GM19193 (cell line): ENCODE measurements at regions not wholly inside any gene's neighbourhood (a gene's known extent, or its start where the extent isn't known, plus 50 kb on each side); places are given as distances from the start of the nearest gene placed in this dataset.

Experiments
- POLR2A ChIP-seq: IDR thresholded peaks from 4 replicates; pipeline ENCODE4 v1.6.1; 2011; ENCODE audit not compliant: insufficient read depth, insufficient read length; ENCODE audit errors: extremely low read depth

DNA sequence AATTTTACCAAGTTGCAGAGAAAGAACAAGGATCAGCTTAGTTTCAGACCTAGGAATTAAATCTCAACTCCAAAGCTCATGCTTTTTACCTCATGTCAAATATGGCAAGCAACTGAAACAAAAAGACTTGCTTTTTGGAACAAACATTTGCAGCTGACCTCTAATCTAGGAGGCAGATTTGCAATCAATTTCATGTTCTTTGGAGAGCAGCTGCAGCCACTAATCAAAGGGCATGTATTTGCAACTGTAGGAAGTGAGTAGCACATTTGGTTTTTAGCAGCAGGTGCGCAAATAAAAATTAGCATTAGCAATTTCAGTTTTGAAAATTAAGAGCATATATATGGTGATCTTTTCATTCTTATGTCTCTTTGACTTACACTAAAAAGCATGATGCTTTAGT is 459.3 kb upstream of the SLC10A2 start:
- TF ChIP-seq POLR2A, result no peak

GRCh38 chr13:103523858-103524257 is 457.6 kb upstream of the SLC10A2 start:
- TF ChIP-seq POLR2A, result no peak

GRCh38 chr13:103521532-103521931 is 455.3 kb upstream of the SLC10A2 start:
- TF ChIP-seq POLR2A, result no peak

GRCh38 chr13:103517768-103518102 is 451.5 kb upstream of the SLC10A2 start:
- TF ChIP-seq POLR2A, result no peak

DNA sequence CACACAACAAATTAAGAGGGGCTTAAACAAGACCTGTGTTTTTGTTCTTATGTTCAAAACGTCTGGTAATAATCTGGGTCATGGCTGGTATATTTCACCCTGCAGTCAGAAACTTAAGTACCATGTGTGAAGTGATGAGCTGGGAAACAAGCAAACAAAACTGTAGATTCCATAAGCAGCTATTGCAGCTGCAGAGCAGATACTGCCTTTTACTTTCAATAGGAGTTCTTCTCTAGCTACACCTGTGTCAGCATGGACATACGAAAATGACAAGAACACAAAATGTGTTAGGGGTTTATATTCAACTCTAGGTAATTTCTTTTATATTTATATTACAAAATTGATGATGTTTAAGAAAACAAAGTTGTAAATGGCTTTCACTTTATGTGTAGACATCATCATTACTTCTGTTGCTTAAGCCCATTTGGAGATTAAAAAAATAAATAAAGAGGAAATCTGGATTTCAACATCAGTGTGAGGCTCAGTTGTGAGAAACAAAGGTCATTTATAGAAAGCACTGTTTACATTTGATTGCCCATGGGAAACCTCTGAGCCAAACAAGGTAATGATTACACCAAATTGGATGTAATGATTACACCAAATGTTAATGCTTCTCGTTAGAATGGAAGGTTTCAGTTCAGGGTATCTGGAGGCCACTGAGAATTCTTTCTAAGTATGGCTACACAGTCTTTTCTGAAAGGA is 451.0 kb upstream of the SLC10A2 start:
- TF ChIP-seq POLR2A, result no peak

DNA sequence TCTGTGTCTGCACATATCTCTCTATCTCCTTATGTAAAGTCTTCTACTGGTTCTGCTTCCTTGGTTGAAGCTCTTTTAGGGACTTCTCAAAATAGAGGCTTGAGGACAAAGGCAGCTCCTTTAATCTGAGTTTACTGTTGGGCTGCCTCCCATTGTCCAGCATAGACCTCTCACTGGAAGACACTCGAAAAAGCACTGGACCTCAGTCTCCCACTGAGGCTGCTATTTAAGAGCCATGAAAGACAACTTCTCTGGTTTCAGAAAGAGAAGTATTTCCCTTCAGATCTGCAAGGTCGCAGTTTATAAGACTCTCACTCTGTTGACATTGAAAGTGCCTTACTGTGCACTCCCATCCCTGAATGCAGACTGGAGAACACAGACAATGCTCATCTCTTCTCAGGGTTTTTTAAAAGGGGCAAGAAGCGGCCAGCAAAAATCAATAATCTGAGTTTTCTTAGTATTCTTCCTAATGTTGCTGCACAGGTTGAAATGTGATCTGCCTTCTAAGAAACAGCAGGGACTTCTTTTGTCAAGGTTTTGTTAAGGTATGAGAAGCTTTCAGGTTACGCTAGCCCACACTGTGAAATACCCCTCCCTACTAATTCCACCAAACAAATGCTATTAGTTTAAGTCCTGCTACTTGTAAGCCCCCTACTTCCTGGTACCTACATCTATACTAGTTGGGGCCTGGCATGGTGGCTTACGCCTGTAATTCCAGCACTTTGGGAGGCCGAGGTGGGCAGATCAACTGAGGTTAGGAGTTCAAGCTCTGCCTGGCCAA is 450.0 kb upstream of the SLC10A2 start:
- TF ChIP-seq POLR2A, result no peak

- no peak for TF ChIP-seq POLR2A
Observed at GRCh38 chr13:103515410-103515809, 449.2 kb upstream of the SLC10A2 start.

- TF ChIP-seq POLR2A, result no peak
Observed at GRCh38 chr13:103514619-103515018, 448.4 kb upstream of the SLC10A2 start.

DNA sequence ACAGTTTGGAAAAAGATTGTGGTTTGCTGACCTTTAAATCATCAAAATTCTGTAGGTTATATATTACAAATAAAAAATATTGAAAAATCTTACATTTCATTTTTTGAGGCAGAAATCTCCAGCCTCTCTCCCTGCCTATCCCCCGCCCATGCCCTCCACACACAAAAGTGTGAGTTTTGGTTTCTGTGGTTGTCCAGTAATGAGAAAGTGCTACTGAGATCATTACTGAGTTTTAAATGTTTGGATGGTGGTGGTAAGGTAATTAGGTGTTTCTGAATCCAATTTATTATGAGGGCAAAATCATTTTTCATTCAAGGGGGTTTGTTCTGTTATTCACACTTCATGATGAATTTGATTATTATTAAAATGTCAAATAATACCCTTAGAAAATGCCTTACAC is 448.0 kb upstream of the SLC10A2 start:
- TF ChIP-seq POLR2A, result no peak

DNA sequence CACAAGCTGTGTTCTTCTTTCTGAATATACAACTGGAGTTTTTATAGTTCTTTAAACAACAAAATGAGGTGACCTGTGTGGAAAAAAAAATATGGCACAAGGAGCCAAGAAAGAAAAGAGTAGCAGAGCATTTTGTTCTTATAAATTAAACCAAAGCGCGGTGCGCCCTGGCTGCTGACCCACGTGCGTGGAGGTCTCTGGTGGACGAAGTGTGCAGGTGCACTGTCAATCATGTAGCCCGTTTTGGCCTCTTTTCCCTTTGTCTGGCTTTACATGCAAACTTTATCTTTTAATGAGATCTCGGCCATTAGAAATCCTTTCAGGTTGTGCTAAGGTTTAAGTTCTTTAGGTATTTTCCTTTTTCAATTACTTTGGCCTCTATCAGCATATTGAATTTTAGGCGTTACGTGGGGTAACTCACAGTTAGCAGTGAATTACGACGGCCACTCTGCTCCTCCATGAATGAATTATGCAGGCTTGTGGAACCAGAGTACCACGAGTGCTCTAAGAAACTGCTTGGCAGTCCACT is 443.9 kb upstream of the SLC10A2 start:
- no peak for TF ChIP-seq POLR2A

DNA sequence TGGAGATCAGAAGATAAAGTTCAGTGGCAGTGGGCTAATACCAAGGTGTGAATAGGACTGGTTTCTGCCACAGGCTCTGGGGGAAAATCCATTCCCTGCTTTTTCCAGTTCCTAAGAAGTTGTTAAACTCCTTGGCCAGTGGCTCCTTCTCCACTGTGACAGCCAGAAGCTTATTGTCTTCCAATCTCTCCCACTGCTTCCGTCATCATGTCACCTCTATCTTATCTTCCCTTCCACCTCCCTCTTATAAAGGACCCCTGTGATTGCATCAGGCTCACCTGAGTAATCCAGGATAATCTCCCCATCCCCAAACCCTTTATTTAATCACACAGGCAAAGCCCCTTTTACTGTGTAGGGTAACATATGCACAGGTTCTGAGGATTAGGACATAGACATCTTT is 431.2 kb upstream of the SLC10A2 start:
- TF ChIP-seq POLR2A, result no peak

DNA sequence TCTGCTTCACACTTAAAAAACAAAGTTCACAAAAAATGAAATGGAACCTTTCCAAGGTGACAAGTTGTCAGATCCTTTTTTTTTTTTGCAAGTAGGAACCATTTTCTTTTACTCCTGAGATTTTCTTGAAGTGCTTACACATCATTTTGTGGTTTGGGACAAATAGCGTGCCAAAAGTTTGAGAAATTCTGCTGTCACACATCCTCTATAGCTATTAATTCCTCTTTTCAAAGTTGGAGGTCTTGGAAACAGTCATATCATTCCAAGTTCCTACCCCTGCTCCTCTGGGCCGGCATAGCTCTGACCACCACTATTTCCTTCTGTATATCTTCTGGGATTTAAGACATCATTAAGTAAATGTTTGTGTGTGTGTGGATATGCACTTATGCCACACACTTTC is 421.6 kb upstream of the SLC10A2 start:
- TF ChIP-seq POLR2A, result no peak

DNA sequence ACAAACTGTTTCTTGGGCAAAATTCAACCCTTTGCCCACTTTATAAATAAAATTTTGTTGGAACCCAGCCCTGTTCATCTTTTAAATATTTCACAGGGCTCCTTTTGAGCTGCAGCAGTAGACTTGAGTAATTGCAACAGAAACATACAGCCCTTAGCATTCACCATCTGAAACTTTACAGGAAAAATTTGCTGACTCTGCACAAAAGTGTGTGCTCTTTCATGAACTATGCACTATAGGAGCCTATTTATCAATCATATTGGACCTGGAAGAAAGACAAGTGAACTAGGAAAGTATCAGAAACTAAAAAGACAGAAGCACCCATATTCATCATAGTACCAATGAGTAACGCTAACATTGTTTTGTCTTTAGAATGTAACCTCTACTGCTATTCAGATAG is 406.9 kb upstream of the SLC10A2 start:
- TF ChIP-seq POLR2A, result no peak

- no peak for TF ChIP-seq POLR2A
Observed at GRCh38 chr13:103471896-103472295, 405.7 kb upstream of the SLC10A2 start.

DNA sequence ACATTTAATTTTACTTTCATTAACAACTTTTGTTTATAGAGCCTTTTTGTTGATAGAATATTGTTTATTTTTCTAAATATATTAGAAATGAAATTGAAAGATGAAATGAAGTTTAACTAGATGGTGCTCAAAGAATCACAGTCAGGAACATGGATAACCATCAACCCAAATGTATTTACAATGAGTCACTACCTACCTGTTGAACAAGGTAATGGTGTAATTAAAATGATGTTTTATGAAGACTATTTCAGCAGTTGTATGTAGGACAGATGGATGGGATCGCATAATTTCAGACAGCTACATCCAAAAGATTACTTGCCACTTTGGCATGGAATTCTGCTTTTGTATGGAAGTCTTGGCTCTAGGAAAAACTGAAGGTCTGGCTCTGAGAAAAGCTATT is 403.6 kb upstream of the SLC10A2 start:
- no peak for TF ChIP-seq POLR2A

- no peak for TF ChIP-seq POLR2A
Observed at GRCh38 chr13:103466761-103467160, 400.5 kb upstream of the SLC10A2 start.
